Rectal smooth muscle tissue (tissue), 1 donor: ENCODE measurements at regions not wholly inside any gene's neighbourhood (a gene's known extent, or its start where the extent isn't known, plus 50 kb on each side); places are given as distances from the start of the nearest gene placed in this dataset.

Source experiments
- H3K27ac ChIP-seq: one replicate; pipeline ENCODE4 v1.7.0; 2013; ENCODE audit warnings: low read depth, low read length, inconsistent platforms
- H3K27me3 ChIP-seq: one replicate; pipeline ENCODE4 v1.7.0; 2013; ENCODE audit warnings: low read length; ENCODE audit not compliant: control insufficient read depth, insufficient read depth
- H3K36me3 ChIP-seq: one replicate; pipeline ENCODE4 v1.7.0; 2013; ENCODE audit warnings: low read length; ENCODE audit not compliant: control insufficient read depth, insufficient read depth
- H3K4me1 ChIP-seq: one replicate; pipeline ENCODE4 v1.7.0; 2013; ENCODE audit warnings: low read length; ENCODE audit not compliant: control insufficient read depth, insufficient read depth
- H3K4me3 ChIP-seq: one replicate; pipeline ENCODE4 v1.7.0; 2013; ENCODE audit warnings: low read length
- H3K9ac ChIP-seq: one replicate; pipeline ENCODE4 v1.7.0; 2013; ENCODE audit warnings: low read length

GRCh38 chr14:55864890-55865655 is 253.1 kb upstream of the PELI2 start:
- Histone ChIP-seq H3K27me3 (no peaks in the 10 kb centered on the region), H3K4me1 (no peaks in the 10 kb centered on the region), H3K9ac (no peak overlapping the region), H3K4me3 (no peak overlapping the region), H3K36me3 (no peaks in the 10 kb centered on the region), H3K27ac (no peak overlapping the region)

- no peak overlapping the region for H3K27ac ChIP-seq
- H3K4me3 ChIP-seq = no peak overlapping the region
- no peaks in the 10 kb centered on the region for H3K4me1 ChIP-seq
- no peak overlapping the region for H3K9ac ChIP-seq
- no peaks in the 10 kb centered on the region for H3K27me3 ChIP-seq
- no peaks in the 10 kb centered on the region for H3K36me3 ChIP-seq
Observed at GRCh38 chr14:55867311-55867710, 250.9 kb upstream of the PELI2 start.

GRCh38 chr14:55867719-55868118 is 250.5 kb upstream of the PELI2 start:
- H3K27ac ChIP-seq = no peak overlapping the region
- H3K27me3 ChIP-seq = no peaks in the 10 kb centered on the region
- no peaks in the 10 kb centered on the region for H3K36me3 ChIP-seq
- H3K4me1 ChIP-seq = no peaks in the 10 kb centered on the region
- H3K4me3 ChIP-seq = no peak overlapping the region
- no peak overlapping the region for H3K9ac ChIP-seq

- Histone ChIP-seq H3K27me3 (no peaks in the 10 kb centered on the region), H3K27ac (no peak overlapping the region), H3K36me3 (no peaks in the 10 kb centered on the region), H3K4me1 (no peaks in the 10 kb centered on the region), H3K9ac (no peak overlapping the region), H3K4me3 (no peak overlapping the region)
Observed at GRCh38 chr14:55869397-55870049, 248.7 kb upstream of the PELI2 start.

GRCh38 chr14:55873169-55873568 is 245.0 kb upstream of the PELI2 start:
- Histone ChIP-seq H3K27me3 (no peaks in the 10 kb centered on the region), H3K4me1 (no peaks in the 10 kb centered on the region), H3K27ac (no peak overlapping the region), H3K4me3 (no peak overlapping the region), H3K9ac (no peak overlapping the region), H3K36me3 (no peaks in the 10 kb centered on the region)

GRCh38 chr14:55874785-55875184 is 243.4 kb upstream of the PELI2 start:
- no peaks in the 10 kb centered on the region for H3K36me3 ChIP-seq
- no peaks in the 10 kb centered on the region for H3K4me1 ChIP-seq
- no peaks in the 10 kb centered on the region for H3K27me3 ChIP-seq
- no peak overlapping the region for H3K4me3 ChIP-seq
- H3K9ac ChIP-seq = no peak overlapping the region
- H3K27ac ChIP-seq = no peak overlapping the region

- Histone ChIP-seq H3K4me1 (no peaks in the 10 kb centered on the region), H3K27ac (no peak overlapping the region), H3K36me3 (no peaks in the 10 kb centered on the region), H3K4me3 (no peak overlapping the region), H3K9ac (no peak overlapping the region), H3K27me3 (no peaks in the 10 kb centered on the region)
Observed at GRCh38 chr14:55877942-55878341, 240.3 kb upstream of the PELI2 start.

- Histone ChIP-seq H3K36me3 (no peaks in the 10 kb centered on the region), H3K9ac (no peak overlapping the region), H3K4me3 (no peak overlapping the region), H3K27ac (no peak overlapping the region), H3K27me3 (no peaks in the 10 kb centered on the region), H3K4me1 (no peaks in the 10 kb centered on the region)
Observed at GRCh38 chr14:55881577-55882241, 236.5 kb upstream of the PELI2 start.

GRCh38 chr14:55884819-55885218 is 233.4 kb upstream of the PELI2 start:
- Histone ChIP-seq H3K36me3 (no peaks in the 10 kb centered on the region), H3K9ac (no peak overlapping the region), H3K4me1 (no peaks in the 10 kb centered on the region), H3K27me3 (no peaks in the 10 kb centered on the region), H3K27ac (no peak overlapping the region), H3K4me3 (no peak overlapping the region)

GRCh38 chr14:55889124-55889523 is 229.1 kb upstream of the PELI2 start:
- no peaks in the 10 kb centered on the region for H3K27me3 ChIP-seq
- H3K4me1 ChIP-seq = no peaks in the 10 kb centered on the region
- H3K36me3 ChIP-seq = no peaks in the 10 kb centered on the region
- H3K4me3 ChIP-seq = no peak overlapping the region
- H3K27ac ChIP-seq = no peak overlapping the region
- no peak overlapping the region for H3K9ac ChIP-seq

GRCh38 chr14:55891692-55892091 is 226.5 kb upstream of the PELI2 start:
- Histone ChIP-seq H3K4me1 (no peaks in the 10 kb centered on the region), H3K4me3 (no peak overlapping the region), H3K9ac (no peak overlapping the region), H3K27ac (no peak overlapping the region), H3K27me3 (no peaks in the 10 kb centered on the region), H3K36me3 (no peaks in the 10 kb centered on the region)

GRCh38 chr14:55892906-55893305 is 225.3 kb upstream of the PELI2 start:
- Histone ChIP-seq H3K4me1 (no peaks in the 10 kb centered on the region), H3K9ac (no peak overlapping the region), H3K27ac (no peak overlapping the region), H3K36me3 (no peaks in the 10 kb centered on the region), H3K27me3 (no peaks in the 10 kb centered on the region), H3K4me3 (no peak overlapping the region)
